SK-N-SH (cell line): ENCODE measurements at regions not wholly inside any gene's neighbourhood (a gene's known extent, or its start where the extent isn't known, plus 50 kb on each side); places are given as distances from the start of the nearest gene placed in this dataset.

Experiments
- CTCF ChIP-seq: fragments of 200-600 bp; sonication (generic); IDR thresholded peaks from 2 replicates; pipeline ENCODE4 v1.6.1; 2017; ENCODE audit warnings: antibody characterized with exemption, mild to moderate bottlenecking, moderate library complexity
- EZH2phosphoT487 ChIP-seq: fragments of 200-600 bp; sonication (generic); IDR thresholded peaks from 2 replicates; pipeline ENCODE4 v1.6.1; 2017; ENCODE audit warnings: low read depth, mixed run types, mild to moderate bottlenecking, antibody characterized with exemption, moderate library complexity, borderline replicate concordance
- JUND ChIP-seq: IDR thresholded peaks from 2 replicates; pipeline ENCODE4 v1.4.0; 2012
- MAX ChIP-seq: IDR thresholded peaks from 2 replicates; pipeline ENCODE4 v1.4.0; 2012; ENCODE audit warnings: low read depth
- MXI1 ChIP-seq: IDR thresholded peaks from 2 replicates; pipeline ENCODE4 v1.6.1; 2012; ENCODE audit warnings: mild to moderate bottlenecking, low read depth, low read length, improper control_type of control experiment
- NRF1 ChIP-seq: IDR thresholded peaks from 2 replicates; pipeline ENCODE4 v1.6.1; 2012; ENCODE audit warnings: low read depth, mild to moderate bottlenecking, low read length
- POLR2AphosphoS5 ChIP-seq: IDR thresholded peaks from 2 replicates; pipeline ENCODE4 v1.6.1; 2012; ENCODE audit warnings: low read depth, low read length
- RAD21 ChIP-seq: IDR thresholded peaks from 2 replicates; pipeline ENCODE4 v1.6.1; 2012; ENCODE audit warnings: mild to moderate bottlenecking, low read length
- RCOR1 ChIP-seq: fragments of 150-350 bp; IDR thresholded peaks from 2 replicates; pipeline ENCODE4 v1.6.1; 2017; ENCODE audit warnings: antibody characterized with exemption, low read length
- REST ChIP-seq: IDR thresholded peaks from 2 replicates; pipeline ENCODE4 v1.6.1; 2012; ENCODE audit warnings: mild to moderate bottlenecking, low read depth, low read length, moderate library complexity
- RFX5 ChIP-seq: IDR thresholded peaks from 2 replicates; pipeline ENCODE4 v1.6.1; 2012; ENCODE audit warnings: mild to moderate bottlenecking, improper control_type of control experiment, low read length
- SMC3 ChIP-seq: IDR thresholded peaks from 2 replicates; pipeline ENCODE4 v1.6.1; 2012; ENCODE audit warnings: low read depth, low read length, improper control_type of control experiment
- TAF1 ChIP-seq: IDR thresholded peaks from 2 replicates; pipeline ENCODE4 v1.6.1; 2012; ENCODE audit warnings: low read depth, mild to moderate bottlenecking, low read length, moderate library complexity, borderline replicate concordance
- YY1 ChIP-seq: IDR thresholded peaks from 2 replicates; pipeline ENCODE4 v1.4.0; 2012; ENCODE audit warnings: low read depth, mild to moderate bottlenecking

- TF ChIP-seq YY1 (no peak), POLR2AphosphoS5 (no peak), CTCF (no peak), NRF1 (no peak), MXI1 (no peak), RCOR1 (no peak), TAF1 (no peak), RAD21 (no peak), EZH2phosphoT487 (no peak), RFX5 (no peak), MAX (no peak), JUND (no peak), REST (no peak), SMC3 (no peak)
These were observed 753.3 kb downstream of the NXPH1 start for GRCh38 chr7:9186730-9187129.
